GM19397 (cell line): ENCODE measurements at regions not wholly inside any gene's neighbourhood (a gene's known extent, or its start where the extent isn't known, plus 50 kb on each side); places are given as distances from the start of the nearest gene placed in this dataset.

Experiments
- ATAC-seq: cut with Tn5 transposase; IDR thresholded peaks from one replicate; pipeline ENCODE4 v1.9.1; 2021; ENCODE audit warnings: mild to moderate bottlenecking, moderate library complexity; ENCODE audit not compliant: unreplicated experiment

DNA sequence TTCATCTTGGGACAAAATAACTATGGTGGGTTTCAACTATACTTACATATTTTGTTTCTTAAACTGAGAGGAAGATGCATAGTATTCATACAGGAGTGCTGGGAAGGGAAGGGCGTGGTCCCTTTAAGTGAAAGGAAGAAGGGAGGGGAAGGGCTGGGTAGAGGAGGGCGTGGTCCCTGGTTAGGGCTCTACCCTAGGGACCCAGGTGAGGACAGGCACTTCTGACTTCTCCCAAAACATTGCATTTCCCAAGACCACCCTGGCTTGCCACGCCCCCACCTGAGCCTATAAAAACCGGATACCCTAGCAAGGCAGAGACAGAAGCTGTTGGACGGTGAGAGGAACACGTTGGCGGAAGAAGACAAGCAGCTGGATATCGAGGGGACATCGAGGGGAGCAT lies 157.6 kb upstream of the PLXNA4 start:
- no peak for ATAC-seq

DNA sequence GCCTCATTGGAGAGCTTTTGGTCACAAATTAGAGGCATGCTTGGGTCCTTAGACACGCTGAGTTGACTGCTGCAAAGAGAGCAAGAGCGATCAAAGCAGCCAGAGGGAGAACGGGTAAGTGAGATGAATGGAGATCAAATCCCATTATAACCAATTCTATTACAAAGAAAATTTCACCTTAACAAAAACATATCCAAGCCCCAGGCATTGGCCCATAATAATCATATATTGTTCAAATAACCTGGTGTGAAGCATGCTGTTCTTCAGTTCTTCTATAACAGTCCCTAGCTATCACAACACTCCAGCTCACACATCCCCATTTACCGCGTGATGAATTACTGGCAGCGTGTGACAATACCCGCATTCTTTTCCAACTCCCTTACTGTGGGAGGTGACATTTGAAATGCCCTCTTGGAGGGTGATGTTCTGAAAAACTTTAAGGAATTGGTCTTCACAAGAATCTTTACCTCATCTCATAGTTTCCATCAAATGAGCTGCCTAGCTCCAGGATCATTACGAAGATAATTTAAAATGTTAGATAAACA lies 156.1 kb upstream of the PLXNA4 start:
- ATAC-seq = no peak

DNA sequence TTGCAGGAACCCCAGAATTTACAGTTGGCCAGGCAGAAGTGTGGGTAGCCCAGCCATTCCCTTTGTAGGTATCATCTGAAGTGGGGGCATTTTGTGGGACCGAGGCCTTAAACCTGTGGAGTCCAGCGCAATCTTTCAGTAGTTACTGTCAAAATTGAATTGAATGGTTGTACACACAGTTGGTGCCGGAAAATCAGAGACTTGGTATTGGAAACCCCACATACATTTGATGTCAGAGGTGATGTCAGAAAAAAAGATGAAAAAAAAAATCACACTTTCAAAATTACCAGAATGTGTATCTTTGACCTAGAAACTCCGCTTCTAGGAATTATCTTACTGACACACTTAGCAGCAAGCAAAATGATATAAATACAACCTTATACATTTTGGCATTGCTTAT lies 153.8 kb upstream of the PLXNA4 start:
- no peak for ATAC-seq

DNA sequence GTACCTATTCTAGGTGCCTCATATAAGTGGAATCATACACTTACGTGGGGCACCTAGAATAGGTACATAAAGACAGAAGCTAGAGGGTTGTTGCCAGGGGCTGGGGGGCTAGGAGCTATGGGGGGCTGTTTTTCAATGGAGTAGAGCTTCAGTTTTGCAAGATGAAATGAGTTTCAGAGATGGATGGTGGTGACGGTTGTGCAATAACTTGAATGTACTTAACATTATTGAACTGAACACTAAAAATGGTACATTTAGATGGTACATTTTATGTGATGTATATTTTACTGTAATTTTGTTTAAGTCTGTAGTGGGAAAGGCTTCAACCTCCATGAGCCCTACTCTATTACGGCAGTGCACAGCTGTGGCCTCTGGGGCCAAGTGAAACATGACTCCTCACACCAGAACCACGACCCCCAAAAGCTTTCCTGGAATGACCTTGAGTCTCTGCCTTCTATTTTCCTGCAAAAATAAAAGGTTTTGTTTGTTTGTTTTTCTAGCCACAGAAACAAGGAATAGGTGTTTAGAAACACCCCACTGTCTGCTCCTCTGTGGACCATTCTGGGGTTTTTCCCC lies 147.3 kb upstream of the PLXNA4 start:
- no peak for ATAC-seq

DNA sequence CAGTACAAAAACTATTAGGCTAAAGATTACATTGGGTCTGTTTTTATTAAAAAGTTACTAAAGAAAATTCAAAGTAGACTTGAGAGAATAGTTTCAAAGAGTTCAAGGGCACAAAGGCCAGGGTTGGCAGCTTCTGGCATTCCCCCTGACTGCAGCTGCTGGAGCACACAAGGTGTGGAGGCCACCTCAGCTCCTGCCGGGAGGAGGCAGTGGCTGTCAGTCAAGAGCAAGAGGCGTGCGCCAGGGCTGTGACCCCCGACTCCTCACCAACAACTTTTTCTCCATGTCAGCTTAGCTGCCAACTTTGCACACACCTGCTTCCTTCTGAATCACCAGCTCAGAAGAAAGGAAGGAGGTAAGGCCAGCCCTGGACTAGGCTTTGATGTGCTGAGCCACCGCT lies 144.6 kb upstream of the PLXNA4 start:
- no peak for ATAC-seq

DNA sequence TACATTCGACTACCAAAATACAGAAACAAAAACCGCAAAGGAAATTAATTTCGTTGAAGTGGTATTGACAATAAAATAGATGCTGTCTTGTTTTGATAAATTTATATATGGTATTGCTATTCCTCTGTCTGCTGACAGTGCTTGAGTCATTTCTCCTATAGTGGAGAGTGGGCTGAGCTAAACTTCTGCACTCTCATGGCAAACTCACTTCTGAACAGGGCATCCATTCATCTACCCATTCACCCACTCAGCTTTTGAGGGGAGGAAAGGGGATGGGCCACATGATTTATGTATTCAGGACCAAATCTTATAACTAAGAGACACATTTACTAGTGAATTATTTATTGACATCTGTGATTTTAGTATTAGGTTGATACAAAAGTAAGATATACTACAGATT lies 137.6 kb upstream of the PLXNA4 start:
- no peak for ATAC-seq

DNA sequence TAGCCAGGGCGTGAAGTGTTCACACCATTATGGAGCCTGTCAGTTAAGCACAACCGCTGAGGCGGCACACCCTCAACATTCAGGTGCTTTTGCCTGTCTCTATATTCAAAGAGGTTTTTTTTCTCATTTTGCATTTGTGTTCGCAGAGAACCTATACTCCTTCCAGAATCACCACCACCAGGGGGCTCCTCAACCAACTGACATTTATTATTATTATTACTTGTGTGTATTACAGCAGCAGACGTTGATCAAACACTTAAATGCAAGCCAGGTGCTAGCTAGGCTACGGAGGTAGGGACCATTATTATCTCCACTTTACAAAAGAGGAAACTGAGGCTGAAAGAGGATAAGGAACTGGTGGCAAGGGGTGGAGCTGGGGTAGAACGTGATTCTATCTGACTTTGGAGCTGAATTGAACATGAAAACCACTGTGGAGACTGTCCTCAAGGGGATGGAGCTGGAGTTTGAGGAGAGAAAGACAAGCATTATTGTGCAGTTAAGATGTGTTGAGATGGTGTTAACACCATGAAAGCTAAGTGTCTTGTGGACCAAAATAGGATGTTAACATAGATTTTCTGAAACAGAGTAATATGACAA lies 133.8 kb upstream of the PLXNA4 start:
- no peak for ATAC-seq

DNA sequence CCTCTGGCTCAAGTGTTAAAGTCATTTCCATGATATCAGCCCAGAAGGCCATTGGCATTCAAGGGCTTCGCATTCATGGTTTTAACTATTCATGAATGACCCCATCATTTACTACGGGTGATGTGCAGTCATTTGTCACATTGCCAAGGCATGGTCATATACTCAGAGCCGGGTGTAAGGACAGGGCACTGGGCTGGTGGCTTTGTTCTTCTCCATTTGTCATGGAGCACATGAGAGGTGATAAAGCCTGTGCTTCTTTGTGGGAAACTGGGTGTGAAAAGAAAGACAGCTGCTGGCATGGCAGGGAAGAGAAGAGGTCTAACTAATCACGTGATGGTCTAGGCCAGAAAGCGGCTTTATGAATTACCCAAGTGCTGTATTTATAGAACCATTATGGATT lies 132.2 kb upstream of the PLXNA4 start:
- no peak for ATAC-seq

DNA sequence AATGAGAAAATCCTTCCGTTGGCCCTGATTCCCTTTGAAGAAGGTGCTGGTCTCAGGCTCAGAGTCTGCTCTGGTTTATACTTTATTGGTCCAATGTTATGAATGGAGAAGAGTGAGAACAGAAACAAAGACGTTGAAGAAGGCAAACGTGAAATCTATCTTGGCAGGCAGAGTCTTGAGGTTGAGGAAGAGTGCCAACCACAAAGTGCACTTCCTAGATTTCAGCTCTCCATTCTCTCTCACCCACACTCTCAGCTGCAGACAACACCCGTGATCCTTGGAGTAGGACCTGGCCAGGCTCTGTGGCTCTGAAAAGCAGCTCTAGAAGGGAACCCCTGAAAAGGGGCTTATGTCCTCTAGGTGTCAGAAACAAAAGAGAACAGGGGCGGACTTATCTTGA lies 128.9 kb upstream of the PLXNA4 start:
- no peak for ATAC-seq

DNA sequence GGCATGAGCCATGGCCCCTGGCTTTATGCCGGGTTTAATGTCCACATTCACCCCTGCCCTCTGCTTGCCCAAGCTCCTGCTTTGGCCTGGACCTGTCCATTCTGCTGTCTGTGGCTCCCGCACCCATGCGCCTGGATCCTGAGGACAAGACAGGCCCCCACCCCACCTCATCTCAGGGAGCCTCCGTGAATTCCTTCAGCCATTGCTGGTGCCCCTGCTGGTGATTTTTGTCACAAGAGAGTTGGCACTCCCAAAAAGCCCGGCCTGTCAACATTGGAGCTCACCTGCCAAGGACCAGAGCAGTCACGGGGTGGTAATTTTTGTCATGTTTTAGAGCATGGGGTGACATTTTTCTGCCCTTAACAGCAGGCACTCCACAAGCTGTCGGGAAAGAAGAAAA lies 127.5 kb upstream of the PLXNA4 start:
- ATAC-seq = no peak

DNA sequence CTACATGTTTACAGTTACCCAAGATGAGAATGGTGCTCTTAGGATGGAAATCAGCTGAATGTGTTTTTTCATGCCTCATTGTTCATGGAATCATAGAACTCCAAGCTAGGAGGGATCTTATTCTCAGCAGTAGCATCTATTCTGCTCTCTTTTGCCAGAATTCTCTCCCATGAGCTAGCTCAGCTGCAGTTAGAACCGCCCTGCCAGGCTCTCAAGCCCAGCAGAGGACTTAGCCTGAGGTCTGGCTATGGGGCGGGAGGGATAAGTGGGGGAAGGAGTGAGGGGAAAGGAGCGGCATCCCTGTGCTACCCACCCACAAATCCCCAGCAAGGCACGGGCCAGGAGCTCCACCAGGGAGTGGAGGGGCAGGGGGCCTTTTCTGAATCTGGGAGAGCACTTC lies 120.7 kb upstream of the PLXNA4 start:
- ATAC-seq = no peak

DNA sequence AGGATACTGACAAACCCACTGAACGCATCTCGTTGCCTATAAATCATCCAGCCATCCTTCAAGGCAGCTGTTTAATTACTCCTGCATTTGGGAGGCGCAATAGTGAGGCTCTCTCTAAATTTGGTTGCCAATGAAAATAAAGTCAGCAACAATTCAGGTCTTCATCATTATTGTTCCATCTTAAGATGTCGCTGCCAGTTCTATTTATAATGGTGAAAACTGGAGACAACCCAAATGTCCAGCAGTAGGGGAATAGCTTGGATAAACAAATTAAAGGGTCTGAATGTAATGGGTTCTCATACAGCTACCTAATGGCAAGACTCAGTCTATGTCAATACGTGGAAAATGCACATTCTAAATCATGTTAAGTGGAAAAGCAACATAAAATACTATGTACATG lies 120.1 kb upstream of the PLXNA4 start:
- no peak for ATAC-seq

DNA sequence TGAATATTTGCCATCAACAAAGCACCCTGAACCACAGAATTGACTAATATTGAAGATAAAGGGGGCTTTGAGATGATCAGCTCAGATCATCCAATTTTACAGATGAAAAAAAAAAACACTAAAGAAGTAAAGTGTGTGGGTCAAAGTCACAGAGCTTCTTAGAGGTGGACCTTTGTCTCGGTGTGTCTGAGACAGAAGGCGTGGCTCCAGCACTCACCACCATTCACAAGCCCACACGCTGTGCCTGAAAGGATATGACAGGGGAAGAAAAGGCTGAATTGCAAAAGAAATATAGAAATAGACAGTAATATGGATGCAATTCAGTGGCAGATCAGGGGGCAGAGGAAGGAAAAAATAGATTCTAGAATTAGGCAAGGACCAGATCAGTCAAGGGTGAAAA lies 114.9 kb upstream of the PLXNA4 start:
- ATAC-seq = no peak

DNA sequence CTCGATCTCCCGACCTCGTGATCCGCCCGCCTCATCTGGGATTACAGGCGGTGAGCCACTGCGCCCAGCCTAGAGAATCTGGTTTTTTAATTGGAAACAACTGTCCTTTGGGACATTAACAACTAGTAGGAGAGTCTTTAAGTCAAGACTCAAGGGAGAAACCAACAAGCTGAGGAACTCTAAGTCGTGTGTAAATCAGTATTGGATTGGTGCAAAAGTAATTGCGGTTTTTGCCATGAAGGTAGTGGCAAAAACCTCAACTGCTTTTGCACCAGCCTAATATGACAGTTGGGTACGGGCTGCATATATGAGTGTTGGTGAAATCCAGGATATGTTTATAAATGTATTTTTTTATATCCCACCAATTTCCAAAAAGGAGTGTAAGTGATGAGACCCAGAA lies 113.9 kb upstream of the PLXNA4 start:
- no peak for ATAC-seq

DNA sequence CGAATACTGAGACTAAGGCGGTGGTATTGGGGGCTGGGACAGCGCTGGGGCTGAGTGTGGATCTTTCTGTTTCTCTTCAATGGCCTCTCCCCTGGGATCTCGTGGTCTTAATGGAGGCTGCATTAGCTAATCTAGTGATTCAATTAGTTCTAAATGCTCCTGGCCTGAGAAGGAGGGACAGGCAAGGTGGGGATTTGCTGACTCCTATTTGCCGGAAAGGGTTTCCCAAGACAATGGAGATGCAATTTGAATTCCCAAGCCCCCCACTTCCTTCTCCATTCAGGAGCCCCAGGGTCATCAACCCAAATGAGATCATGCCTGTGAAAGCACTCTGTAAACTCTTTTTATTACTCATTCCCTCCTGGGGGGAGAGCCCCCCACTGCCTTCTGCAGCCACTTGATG lies 111.7 kb upstream of the PLXNA4 start:
- no peak for ATAC-seq

DNA sequence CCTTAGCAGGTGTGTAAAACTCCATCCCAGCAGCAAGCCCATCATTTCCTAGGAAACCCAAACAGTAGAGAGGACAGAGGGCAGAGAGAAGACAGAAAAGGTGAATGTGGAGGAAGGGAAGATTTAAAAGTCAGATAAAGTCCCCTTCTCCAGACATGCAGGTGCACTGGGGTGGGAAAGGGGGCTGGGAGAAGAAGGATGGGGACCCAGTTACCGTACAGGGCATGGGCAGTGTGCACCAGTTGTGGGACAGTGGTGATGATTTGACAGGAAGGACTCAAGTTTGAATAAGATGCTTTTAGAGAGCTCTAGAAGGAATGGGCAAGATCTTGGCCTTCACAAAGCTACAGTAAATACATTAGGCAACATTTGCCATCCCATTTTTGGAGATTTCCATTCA lies 110.7 kb upstream of the PLXNA4 start:
- no peak for ATAC-seq

DNA sequence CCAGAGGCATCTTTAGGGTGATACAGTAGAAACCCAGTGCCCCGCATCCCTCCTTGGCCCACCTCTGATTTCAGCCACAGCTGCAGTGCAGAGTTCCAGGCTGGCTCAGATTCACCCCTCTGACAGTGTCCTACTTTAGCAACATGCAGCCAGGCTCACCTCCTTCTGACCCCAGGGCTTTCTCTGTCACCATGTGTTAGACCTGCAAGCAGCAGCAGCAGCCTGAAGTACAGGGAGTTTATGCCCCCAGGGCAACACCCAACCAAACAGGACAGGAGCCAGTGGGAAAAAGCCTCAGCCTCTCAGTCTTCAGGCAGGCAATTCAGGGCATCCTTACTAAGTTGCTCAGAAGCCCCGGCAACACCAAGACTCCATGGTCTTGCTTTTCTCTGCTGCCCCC lies 109.0 kb upstream of the PLXNA4 start:
- no peak for ATAC-seq

DNA sequence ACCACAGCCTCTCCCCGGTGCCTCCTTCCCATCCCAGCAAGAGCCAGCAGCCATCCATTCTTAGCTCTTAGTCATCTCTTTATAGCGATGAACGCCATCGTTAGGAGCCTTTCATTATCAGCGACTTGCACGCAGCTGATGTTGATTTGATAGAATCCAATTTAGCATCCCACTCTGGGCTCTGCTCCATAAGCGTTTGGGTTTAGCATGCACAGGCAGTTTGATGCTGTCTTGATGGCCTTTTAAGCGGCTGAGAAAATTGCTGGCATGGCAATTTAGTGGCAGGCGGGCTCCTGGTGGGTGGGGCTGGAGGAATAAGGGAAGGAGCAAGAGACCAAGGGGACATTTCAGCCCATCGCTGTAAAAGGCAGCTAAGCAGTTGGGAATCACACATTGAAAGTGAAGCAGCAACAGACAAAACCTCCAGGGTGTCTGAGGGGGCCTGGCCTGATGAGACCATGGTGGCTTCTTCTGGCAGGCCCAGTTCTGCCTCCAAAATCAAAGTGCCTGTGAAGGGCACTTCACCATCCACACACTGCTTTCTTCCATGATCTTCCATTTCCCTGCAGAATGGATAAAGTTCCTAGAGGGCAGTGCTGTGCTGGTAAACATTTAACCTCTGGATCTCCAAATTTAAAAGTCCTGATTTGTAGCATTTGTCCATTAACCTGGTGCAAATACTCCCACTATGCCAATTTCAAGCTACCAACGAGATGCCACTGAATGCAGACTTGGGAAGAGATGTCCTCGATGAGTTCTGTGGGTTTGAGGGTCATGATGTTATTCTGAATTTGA lies 107.8 kb upstream of the PLXNA4 start:
- no peak for ATAC-seq

DNA sequence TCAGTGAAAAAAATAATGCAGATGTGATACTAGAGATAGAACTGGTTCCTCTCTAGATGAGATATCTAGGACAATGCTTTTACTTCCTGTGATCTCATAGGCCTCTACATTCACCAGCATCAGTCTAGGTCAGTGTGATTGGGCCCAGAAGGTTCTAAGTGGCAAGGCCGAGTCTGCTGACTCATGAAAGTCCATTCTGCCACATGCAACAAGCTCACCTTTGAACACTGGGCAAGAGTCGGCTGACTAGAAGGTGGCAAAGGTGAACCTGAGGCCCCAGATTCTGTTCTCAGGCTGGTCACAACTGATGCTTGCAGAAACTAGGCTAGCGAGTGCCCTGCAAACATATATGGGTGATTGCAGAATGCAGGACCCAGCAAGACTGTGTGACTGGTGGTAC lies 105.7 kb upstream of the PLXNA4 start:
- ATAC-seq = no peak

DNA sequence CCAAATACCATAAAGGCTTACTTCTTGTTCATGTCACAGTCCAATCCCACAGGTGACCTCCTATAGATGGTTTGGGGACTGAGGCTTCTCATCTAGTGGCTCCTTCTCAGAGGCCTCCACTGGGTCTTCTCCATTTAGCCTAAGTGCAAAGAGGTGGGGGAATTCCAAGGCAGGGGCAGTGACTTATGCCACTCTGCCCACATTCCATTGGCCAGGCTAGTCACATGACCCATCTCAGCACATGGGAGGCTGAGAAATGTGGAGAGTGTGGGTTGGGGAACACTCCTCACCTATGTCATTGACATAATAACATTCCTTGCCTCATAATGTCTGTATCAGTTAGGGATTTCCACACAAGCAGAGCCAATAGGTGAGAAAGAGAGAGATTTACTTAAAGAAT lies 104.3 kb upstream of the PLXNA4 start:
- no peak for ATAC-seq

DNA sequence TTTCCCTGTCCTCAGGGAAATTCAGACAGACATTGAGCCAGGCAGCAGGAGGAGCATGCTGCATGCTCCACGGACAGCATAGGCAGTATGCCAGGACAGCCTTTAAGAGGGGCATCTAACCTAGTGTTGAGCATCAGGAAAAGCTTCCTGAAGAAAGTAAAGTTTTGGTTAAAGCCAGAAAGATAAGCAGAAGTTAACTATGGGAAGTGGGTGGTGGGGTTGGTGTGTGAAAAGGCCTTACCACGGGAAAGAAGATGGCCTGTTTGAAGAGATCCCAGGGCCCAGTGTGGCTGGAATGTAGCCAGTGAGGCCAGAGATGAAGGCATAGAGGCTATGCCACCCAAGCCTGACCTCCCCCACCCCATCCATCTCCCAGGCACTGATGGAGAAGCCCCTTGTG lies 102.4 kb upstream of the PLXNA4 start:
- no peak for ATAC-seq

DNA sequence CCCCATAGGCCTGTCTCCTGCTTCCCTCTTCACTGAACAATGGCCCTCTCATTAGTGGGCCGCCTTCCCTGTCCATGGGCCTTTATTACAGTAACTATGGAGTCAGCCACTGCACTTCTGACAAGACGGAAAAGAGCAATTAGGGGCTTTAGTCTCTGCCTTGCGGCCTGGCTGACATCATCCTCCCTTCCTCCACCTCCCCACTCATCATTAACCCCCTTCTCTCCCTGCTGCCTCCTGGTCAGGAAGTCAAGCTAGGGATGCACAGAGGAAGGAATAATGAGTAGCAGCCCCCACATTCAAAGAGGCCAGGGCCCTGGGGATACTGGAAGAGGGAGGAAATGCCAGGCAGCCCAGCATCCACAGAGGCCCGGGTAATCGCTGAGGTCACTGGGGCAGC lies 101.6 kb upstream of the PLXNA4 start:
- no peak for ATAC-seq
